ENCODE measurements at regions not wholly inside any gene's neighbourhood (a gene's known extent, or its start where the extent isn't known, plus 50 kb on each side); places are given as distances from the start of the nearest gene placed in this dataset.
A peak's percentile ranks its signal among the peaks of the same experiment; 100 is the strongest.
"Not testable (repeated sequence)": the region's sequence is repeated elsewhere in the genome, so short reads cannot be mapped to it uniquely, and the experiment has no call there.

DNA sequence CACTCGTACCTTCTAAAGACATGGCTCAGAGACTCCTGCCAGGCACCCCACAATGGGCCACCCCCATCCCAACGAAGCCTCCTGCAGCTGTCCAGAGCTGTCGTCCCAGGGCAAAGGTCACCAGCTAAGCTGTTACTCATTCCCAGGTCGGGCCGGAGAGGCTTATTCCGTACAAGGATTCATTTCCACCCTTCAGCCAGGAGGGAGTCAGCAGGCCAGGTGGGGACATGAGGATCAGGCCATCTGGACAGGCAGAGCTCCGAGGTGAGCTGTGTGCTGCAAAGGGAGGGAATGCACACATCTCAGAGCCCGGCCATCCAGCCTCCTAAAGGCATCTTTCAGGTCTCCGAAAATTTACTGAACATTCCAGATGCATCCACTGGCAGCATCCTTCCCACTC is 63.9 kb upstream of the NANOS1 start:
- no peak for DNase-seq (ENCODE audit: low spot score)

DNA sequence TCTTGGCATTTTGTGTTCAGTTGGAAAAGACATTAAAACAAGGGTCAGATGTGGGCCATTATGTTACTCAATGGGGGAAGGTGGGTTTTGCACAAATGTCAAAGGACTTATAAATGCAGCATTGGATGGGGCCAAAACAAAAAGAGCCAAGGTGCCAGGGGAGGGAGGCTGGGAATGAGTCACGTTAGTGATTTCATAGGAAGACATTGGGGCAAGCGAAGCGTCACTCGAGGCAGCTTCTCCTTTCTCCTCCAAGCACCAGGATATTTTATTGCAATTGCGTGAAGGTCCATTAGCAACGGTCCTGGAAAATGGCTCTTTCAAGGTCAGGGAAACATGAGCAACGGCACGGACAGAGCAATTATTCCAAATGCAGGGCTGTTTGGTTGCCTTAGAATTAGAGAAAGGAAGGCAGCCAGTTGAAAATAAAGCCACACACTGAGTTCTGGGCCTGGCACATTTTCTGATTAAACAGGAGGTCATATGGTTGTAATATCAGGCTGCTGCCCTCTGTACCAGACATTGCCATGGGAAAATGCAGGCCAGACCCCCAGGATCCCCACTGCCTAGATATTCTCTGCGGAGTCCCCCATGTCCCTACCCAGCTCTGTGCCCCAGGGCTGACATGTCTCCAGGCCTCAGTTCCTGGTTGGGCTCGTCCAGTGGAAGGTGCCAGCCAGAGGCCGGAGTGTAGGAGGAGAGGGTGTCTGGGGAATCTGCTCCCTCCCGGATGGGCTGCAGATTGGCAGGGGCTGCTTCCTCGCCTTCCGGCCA is 63.3 kb upstream of the NANOS1 start:
- no peak for DNase-seq (ENCODE audit: low spot score)

DNA sequence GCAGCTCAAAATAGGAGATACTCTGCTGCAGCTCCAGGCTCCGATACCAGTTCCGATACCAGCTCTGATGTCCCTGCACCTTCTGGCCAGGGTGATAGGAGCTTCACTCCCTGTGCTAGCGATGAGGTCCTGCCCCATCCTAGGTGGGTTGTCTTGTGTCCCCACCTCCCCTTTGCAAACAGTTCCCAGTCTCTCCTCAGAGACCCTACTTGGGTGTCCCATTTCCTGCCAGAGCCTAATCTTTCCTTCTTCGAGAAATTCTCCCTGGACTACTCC is 62.7 kb upstream of the NANOS1 start:
- DNase-seq (ENCODE audit: low spot score) = no peak

DNA sequence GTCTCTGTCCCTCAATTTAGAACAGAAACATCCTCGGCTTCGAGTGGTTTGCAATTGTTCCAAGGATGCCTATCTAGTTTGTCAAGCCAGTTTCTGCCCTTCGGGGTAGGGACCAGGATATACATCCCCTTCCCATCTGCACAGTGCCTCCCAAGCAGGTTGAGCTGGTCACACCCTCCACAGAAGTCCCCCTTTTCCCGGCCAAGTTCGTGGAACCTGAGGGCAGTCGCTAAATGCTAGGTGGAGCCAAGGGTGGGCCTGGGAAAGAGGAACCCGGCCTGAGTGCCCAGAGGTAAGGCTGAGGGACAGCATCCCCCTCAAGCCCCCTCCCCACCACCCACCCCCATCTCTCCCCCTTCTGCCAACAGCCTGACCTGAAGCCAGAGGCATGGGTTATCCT is 62.4 kb upstream of the NANOS1 start:
- no peak for DNase-seq (ENCODE audit: low spot score)

DNA sequence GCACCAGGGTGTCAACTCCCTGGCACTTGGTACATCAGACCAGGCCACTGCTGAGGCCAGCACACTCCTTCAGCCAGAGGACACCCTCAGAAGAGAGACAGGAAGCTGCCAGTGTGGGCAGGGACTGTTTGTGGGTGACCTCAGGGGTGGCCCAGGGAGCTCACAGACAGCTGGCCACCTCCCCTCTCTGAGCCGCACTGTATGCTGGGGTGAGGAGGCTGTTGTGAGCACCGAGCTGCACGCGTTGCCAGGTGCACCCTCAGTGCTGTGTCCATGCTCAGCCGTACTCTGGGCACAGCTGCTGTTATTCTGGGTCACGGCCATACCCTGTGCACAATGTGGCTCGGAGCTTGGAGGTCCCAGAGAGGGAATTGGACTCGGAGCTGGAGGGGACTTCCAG is 61.5 kb upstream of the NANOS1 start:
- DNase-seq (ENCODE audit: low spot score) = no peak

DNA sequence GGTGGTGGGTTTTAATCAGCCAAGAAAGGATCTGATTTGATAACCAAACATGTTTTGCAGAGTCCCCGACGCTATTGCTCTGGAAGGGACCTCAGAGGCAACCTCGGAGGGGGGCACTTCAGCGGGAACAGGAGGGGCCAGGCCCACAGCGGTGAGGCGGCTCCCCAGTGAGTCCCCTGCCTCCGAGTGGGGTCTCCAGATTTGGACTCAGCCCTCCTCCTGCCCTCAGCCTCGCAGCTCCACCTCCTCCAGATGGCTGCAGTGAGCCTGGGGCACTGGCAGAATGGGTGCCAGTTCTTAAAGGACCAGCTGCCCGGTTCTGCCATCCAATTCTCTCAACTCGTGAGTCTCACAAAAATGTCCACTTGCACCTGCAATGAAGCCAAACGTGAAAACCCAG is 61.0 kb upstream of the NANOS1 start:
- DNase-seq (ENCODE audit: low spot score) = peak; percentile 49

DNA sequence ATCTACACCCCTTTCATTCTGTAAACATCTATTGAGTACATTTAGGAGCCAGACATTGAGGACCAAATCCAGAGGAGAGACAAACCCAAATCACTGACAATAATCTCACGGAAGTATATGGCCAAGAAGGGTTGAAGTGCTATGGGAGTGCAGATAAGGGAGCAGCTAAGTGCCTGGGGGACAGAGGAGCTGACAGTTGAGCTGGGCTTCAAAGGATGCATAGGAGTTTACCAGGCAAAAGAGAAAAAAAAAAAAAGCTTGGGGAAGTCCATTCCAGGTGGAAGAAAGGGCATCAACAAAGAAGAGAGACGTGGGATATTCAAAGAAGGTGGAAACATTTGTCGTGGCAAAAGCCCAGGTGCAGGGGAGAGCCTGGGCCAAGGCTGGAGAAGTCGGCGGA is 60.5 kb upstream of the NANOS1 start:
- DNase-seq (ENCODE audit: low spot score) = no peak

DNA sequence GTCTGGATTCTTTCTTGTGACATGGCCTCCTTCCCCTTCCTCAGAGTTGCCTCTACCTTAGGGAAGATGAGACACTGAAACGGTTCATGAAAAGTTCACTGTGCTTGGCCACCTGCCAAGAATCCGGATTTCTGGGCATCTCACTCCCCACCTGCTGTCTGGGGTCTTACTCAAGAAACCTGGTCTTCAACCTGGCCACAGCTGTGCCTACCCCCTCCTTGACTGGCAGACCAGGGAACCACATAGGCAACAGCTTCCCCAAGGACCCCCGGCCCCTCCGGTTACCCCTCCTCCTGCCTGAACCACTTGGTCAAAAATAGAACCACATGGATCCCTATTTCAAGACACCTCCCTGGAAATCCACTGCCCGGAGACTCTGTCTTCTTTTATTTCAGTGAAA is 58.7 kb upstream of the NANOS1 start:
- DNase-seq (ENCODE audit: low spot score) = peak; percentile 46

DNA sequence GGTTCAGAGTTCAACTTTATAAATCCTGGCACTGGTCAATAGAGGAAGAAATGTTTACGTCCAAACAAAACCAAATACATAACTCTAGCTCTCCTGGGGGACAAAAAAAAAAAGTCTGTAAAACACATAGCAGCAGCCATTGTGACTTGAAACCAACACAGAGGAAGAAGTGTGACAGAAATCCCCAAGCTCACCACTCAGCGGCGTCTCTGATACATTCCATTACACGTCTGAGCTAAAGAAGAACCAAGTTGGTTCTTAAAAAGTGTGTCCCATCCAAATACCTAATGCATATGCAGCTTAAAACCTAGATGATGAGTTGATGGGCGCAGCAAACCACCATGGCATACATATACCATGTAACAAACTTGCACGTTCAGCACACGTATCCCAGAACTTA is 58.3 kb upstream of the NANOS1 start:
- DNase-seq (ENCODE audit: low spot score) = no peak

DNA sequence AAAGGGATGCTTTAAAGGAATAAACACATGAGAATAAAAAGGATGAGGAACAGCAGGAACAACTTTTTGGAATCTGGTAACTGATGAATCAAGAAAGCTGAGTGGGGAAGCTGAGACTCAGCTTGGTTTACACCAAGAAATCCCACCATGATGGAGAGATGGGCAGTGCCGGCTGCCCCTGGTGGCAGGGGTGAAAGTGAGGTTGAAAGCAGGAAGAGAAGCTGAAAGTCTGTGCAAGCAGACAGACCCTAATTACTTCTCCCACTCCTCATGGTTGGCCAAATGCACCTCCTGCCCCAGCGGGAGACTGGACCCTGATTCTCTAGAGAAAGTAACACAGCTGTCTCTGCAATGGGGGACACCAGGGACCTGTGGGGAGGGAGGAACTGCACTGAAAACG is 57.6 kb upstream of the NANOS1 start:
- DNase-seq (ENCODE audit: low spot score) = no peak

DNA sequence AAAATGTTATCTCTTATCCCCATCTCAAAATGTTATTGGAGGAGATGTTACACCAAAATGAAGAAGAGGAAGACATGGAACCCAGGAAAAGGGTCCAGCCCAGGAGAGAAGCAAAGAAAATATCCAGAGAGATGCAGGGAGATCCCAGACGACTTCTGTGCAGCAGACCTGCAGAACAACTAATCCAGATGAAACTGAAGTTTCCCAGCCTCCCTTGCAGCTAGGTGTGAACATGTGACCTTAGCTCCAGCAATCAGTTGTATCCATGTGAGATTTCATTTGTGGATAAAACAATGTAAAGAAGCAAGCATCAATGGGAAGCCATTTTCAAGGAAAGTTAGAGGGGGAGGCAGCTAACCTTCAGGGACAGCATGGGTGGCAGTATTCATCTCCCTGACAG is 55.8 kb upstream of the NANOS1 start:
- no peak for DNase-seq (ENCODE audit: low spot score)

DNA sequence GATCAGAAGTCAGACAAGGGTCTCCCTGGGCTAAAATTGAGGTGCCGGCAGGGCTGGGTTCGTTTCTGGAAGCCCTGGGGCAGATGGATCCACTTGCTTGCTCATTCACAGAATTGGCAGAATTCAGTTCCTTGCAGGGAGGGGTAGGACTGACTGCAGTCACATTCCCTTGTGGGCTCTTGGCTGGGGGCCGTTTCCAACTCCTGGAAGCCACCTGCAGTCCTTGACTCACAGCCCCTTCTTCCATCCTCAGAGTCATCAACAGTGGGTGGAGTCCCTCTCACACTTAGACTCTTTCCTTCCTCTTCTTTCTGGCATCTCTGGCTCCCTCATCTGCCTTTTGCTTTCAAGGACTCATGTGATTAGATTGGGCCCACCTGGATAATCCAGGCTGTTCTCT is 54.6 kb upstream of the NANOS1 start:
- no peak for DNase-seq (ENCODE audit: low spot score)

DNA sequence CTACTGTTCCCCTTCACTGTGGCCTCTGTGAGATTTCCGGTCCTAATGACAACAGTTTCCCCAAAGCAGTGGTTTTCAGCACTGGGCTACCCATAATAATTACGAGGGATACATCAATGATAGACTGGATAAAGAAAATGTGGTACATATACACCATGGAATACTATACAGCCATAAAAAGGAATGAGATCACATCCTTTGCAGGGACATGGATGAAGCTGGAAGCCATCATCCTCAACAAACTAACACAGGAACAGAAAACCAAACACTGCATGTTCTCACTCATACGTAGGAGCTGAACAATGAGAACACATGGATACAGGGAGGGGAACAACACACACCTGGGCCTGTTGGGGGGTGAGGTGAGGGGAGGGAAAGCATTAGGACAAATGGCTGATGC is 53.3 kb upstream of the NANOS1 start:
- DNase-seq (ENCODE audit: low spot score) = not testable (repeated sequence)

DNA sequence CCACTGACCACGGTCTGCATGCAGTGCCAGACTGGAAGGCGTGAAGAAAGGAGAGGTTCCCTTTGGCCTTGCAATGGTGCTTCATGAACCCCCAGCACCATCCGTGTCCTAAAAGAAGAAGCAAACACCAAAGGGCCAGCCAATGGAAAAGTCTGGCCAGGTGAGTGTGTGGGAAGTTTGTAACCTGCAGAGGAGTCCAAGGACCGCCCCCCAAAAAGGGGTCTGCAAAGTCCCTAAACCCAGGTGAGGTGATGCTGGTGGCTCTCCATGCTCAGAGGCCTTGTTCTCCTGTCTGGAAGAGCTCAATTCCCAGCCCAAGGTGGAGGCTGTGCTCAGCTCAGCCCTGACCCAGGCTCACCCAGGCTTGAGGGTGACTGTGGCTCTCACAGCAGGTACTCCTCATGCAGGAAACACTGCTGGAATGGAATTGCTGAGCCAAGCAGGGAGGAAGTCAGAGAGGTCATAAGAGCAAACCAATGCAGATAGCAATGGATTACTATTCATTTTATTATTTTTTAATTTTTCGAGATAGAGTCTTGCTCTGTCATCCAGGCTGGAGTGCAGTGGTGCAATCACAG is 52.4 kb upstream of the NANOS1 start:
- no peak for DNase-seq (ENCODE audit: low spot score)

DNA sequence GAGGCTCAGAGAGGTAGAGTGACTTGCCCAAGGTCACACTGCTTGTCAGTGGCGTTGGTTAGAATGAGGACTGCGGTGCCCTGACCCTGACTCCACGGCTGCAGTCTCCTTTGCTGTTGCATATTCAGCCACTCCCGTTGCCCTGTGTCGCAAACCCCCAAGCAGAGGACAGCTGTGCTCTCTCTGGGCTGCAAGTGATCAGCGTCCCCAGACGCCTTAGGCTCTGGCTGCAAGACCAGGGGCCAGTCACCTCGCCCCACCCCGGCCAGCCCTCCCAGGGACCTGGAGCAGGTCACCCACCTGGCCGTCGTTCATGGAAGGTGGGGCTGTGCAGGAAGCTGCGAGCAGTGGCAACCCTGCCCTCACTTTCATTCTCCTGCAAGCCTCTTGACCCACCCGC is 51.7 kb upstream of the NANOS1 start:
- DNase-seq (ENCODE audit: low spot score) = no peak

DNA sequence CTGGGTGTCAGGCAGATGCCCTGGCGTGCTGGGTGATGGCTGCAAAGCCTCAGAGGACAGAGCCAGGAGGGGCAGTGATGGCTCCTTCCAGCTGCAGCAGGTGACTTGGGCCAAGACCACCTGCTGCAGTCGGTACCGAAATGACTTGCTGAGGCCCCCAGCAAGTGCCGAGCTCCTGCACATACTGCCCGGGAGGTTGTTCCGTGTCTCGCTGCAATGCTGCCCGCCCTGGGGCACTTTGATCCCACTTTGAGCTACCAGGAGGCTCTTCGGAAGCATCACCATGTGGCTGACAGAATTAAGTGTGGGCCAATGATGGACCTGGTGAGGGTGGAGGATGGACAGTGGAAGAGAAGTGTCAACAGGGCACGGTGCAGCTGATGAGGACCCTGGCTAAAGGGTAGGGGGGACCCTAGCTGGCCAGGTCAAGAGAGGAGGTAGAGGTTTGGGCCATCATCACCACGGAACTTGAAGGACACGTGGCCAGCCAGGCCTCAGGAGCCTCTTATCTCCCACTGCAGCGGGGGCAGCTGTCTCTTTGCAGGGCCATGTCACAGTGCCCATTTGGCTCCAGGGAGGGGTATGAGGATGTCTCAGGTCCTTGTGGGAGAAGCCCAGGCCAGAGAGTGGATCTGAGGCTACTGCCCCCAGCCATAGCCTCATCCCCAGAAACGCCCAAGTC is 51.1 kb upstream of the NANOS1 start:
- DNase-seq (ENCODE audit: low spot score) = no peak

DNA sequence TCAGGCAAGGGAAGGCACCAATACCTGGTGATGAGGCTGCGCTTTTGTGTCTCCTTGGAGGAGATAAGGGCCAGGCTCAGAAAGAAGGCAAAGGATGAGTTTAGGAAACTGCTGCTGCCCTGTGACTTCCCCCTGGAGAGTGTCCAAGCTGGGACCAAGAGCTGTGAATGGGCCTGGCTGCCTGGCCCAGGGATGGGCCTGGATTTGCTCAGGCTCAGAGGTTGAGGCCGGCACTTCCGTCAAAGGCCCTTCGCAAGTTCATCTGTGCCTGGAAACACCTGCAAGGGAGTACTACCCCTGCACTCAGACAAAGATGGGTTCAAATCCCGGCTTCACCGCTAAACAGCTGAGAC is 50.5 kb upstream of the NANOS1 start:
- no peak for DNase-seq (ENCODE audit: low spot score)

DNA sequence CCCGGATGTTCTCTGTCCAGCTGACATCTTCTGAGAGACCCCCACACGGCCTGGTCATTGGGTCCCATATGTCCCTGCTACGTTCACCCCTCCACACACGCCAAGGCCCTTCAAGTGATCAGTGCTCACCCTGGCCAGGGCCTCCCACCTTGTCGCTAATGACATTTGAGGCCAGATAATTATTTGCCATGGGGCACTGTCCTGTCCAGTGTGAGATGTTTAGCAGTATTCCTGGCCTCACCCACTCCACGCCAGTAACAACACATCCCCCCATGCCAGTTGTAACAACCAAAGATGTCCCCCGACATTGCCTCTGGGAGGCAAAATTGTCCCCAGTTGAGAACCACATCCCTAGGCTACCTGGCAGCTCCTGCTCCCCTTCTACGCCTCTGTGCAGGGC is 49.9 kb upstream of the NANOS1 start:
- DNase-seq (ENCODE audit: low spot score) = no peak
